NCI-H526 (cell line): ENCODE measurements at regions not wholly inside any gene's neighbourhood (a gene's known extent, or its start where the extent isn't known, plus 50 kb on each side); places are given as distances from the start of the nearest gene placed in this dataset.
"Not testable (repeated sequence)": the region's sequence is repeated elsewhere in the genome, so short reads cannot be mapped to it uniquely, and the experiment has no call there.

Experiments used
- DNase-seq, 2 experiments: peaks; one replicate each; lab custom pipeline; 2025; lab: John Stamatoyannopoulos, UW

- DNase-seq = no peak
Observed at GRCh38 chr2:215654148-215654819, 218.4 kb upstream of the FN1 start.

- DNase-seq = no peak
Observed at GRCh38 chr2:215653344-215654030, 217.6 kb upstream of the FN1 start.

- DNase-seq = no peak
Observed at GRCh38 chr2:215652388-215652787, 216.5 kb upstream of the FN1 start.

GRCh38 chr2:215651412-215651811, 215.5 kb upstream of the FN1 start:
- DNase-seq = no peak

- DNase-seq = no peak
Observed at GRCh38 chr2:215644233-215644897, 208.5 kb upstream of the FN1 start.

GRCh38 chr2:215638687-215639086, 202.8 kb upstream of the FN1 start:
- DNase-seq = no peak

- DNase-seq = no peak
Observed at GRCh38 chr2:215637651-215638050, 201.8 kb upstream of the FN1 start.

GRCh38 chr2:215636816-215637215, 200.9 kb upstream of the FN1 start:
- no peak for DNase-seq

- no peak for DNase-seq
Observed at GRCh38 chr2:215635788-215636139, 199.9 kb upstream of the FN1 start.

GRCh38 chr2:215635071-215635787, 199.4 kb upstream of the FN1 start:
- no peak for DNase-seq

GRCh38 chr2:215633360-215633759, 197.5 kb upstream of the FN1 start:
- DNase-seq = no peak

GRCh38 chr2:215631696-215632095, 195.8 kb upstream of the FN1 start:
- no peak for DNase-seq

- DNase-seq = not testable (repeated sequence)
Observed at GRCh38 chr2:215630796-215631195, 194.9 kb upstream of the FN1 start.

- no peak for DNase-seq
Observed at GRCh38 chr2:215627771-215628170, 191.9 kb upstream of the FN1 start.

- no peak for DNase-seq
Observed at GRCh38 chr2:215626812-215627281, 191.0 kb upstream of the FN1 start.

- DNase-seq = no peak
Observed at GRCh38 chr2:215626063-215626462, 190.2 kb upstream of the FN1 start.

- DNase-seq = no peak
Observed at GRCh38 chr2:215625207-215625606, 189.3 kb upstream of the FN1 start.

- DNase-seq = no peak
Observed at GRCh38 chr2:215624423-215624829, 188.6 kb upstream of the FN1 start.

- DNase-seq = no peak
Observed at GRCh38 chr2:215622837-215623236, 187.0 kb upstream of the FN1 start.

- DNase-seq = no peak
Observed at GRCh38 chr2:215621381-215621780, 185.5 kb upstream of the FN1 start.

- DNase-seq = no peak
Observed at GRCh38 chr2:215620528-215620927, 184.7 kb upstream of the FN1 start.

GRCh38 chr2:215619989-215620388, 184.1 kb upstream of the FN1 start:
- no peak for DNase-seq
